Natural killer cell (primary cell): ENCODE measurements at regions not wholly inside any gene's neighbourhood (a gene's known extent, or its start where the extent isn't known, plus 50 kb on each side); places are given as distances from the start of the nearest gene placed in this dataset.

Source experiments
- ATAC-seq, 3 donors: fragments of 150-1000 bp in 2 of 3; fragments of 200-7000 bp in 1 of 3; cut with Tn5 transposase; 1 replicate in 1 of 3; 2 replicates in 2 of 3; pipeline ENCODE4 v1.10.0; 2021; ENCODE audit warnings: mild to moderate bottlenecking in 2 of 3, moderate library complexity in 2 of 3
- DNase-seq, 2 donors: peaks; one replicate each; pipeline versions ENCODE4 v3.0.0 to v3.0.0-alpha.2; 2013 to 2021; ENCODE audit warnings: mixed read lengths in 1 of 2
- H3K27ac ChIP-seq: one replicate; pipeline ENCODE4 v1.5.1; 2013; ENCODE audit warnings: mild to moderate bottlenecking, low read length
- H3K27me3 ChIP-seq: one replicate; pipeline ENCODE4 v1.6.1; 2013; ENCODE audit warnings: low read length; ENCODE audit not compliant: control insufficient read depth, insufficient read depth
- H3K36me3 ChIP-seq: one replicate; pipeline ENCODE4 v1.6.1; 2013; ENCODE audit warnings: low read length; ENCODE audit not compliant: control insufficient read depth, insufficient read depth
- H3K4me1 ChIP-seq: one replicate; pipeline ENCODE4 v1.6.1; 2013; ENCODE audit warnings: low read length; ENCODE audit not compliant: control insufficient read depth, insufficient read depth
- H3K4me3 ChIP-seq: one replicate; pipeline ENCODE4 v1.5.1; 2013; ENCODE audit warnings: low read length
- H3K9me3 ChIP-seq: one replicate; pipeline ENCODE4 v1.6.1; 2013; ENCODE audit warnings: low read length; ENCODE audit not compliant: control insufficient read depth, insufficient read depth
- H3K27ac Mint-ChIP-seq, 2 donors: one replicate each; pipeline ENCODE4 v1.8.0; 2022; ENCODE audit warnings: mild to moderate bottlenecking in 2 of 2, mixed read lengths in 2 of 2, moderate library complexity in 1 of 2
- H3K27me3 Mint-ChIP-seq, 2 donors: one replicate each; pipeline ENCODE4 v1.8.0; 2022; ENCODE audit warnings: low read depth in 2 of 2, mixed read lengths in 2 of 2
- H3K36me3 Mint-ChIP-seq: one replicate; pipeline ENCODE4 v1.8.0; 2022; ENCODE audit warnings: mixed read lengths
- H3K4me1 Mint-ChIP-seq, 2 donors: one replicate each; pipeline ENCODE4 v1.8.0; 2022; ENCODE audit warnings: mixed read lengths in 2 of 2
- H3K4me3 Mint-ChIP-seq: one replicate; pipeline ENCODE4 v1.8.0; 2022; ENCODE audit warnings: mild to moderate bottlenecking, moderate library complexity, mixed read lengths
- H3K9me3 Mint-ChIP-seq, 2 donors: one replicate each; pipeline ENCODE4 v1.8.0; 2022; ENCODE audit warnings: mixed read lengths in 2 of 2
- WGBS: methylation state at CpG from one replicate; pipeline ENCODE4 v1.1.7; 2013; ENCODE audit warnings: missing lambda C conversion rate; ENCODE audit not compliant: insufficient coverage; 5-methylcytosine and 5-hydroxymethylcytosine counted together
- intact Hi-C: fragments of 100-400 bp; cut with micrococcal nuclease; formaldehyde crosslinking; loops from one replicate; pipeline ENCODE4 v1.14.2; 2022
- TF ChIP-seq, protein P1 (sequence below): fragments of 200-600 bp; IDR thresholded peaks from one replicate; pipeline ENCODE4 v1.8.0; 2022; ENCODE audit warnings: antibody characterized with exemption

DNA sequence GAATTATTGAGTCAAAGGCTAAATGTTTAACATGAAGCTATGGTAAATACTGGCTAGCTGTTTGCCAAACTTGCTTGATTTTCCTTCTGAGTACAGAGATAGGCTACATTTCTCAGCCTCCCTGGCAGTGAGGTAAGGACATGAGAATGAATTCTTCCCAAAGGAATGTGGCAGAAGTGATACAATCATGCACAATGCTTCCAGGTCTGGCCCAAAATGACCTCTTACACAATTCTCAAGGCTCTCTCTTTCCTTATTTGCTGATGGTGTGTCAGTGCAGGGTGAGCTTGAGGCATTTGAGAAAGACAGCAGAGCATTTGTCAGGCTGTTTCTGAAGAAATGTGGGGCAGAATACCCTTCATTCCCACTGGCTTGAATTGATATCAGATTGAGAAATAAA lies 95.6 kb upstream of the NABP1 start:
- H3K36me3 ChIP-seq, result no peaks in the 10 kb centered on the region
- H3K27me3 ChIP-seq, result no peaks in the 10 kb centered on the region
- no peaks in the 10 kb centered on the region for H3K4me1 Mint-ChIP-seq
- ATAC-seq, result no peak
- intact Hi-C loops, result no loop called here
- no peaks in the 10 kb centered on the region for H3K9me3 ChIP-seq
- H3K4me3 ChIP-seq, result no peak overlapping the region
- H3K4me1 ChIP-seq, result no peaks in the 10 kb centered on the region
- H3K4me3 Mint-ChIP-seq, result no peak overlapping the region
- no peak for DNase-seq
- H3K36me3 Mint-ChIP-seq, result no peaks in the 10 kb centered on the region
- H3K27me3 Mint-ChIP-seq, result peaks cover 32 to 72% of the 10 kb centered on the region in 2 donors
- H3K27ac Mint-ChIP-seq, result no peak overlapping the region
- no peaks in the 10 kb centered on the region for H3K9me3 Mint-ChIP-seq
- H3K27ac ChIP-seq, result no peak overlapping the region
- TF ChIP-seq, protein P1, sequence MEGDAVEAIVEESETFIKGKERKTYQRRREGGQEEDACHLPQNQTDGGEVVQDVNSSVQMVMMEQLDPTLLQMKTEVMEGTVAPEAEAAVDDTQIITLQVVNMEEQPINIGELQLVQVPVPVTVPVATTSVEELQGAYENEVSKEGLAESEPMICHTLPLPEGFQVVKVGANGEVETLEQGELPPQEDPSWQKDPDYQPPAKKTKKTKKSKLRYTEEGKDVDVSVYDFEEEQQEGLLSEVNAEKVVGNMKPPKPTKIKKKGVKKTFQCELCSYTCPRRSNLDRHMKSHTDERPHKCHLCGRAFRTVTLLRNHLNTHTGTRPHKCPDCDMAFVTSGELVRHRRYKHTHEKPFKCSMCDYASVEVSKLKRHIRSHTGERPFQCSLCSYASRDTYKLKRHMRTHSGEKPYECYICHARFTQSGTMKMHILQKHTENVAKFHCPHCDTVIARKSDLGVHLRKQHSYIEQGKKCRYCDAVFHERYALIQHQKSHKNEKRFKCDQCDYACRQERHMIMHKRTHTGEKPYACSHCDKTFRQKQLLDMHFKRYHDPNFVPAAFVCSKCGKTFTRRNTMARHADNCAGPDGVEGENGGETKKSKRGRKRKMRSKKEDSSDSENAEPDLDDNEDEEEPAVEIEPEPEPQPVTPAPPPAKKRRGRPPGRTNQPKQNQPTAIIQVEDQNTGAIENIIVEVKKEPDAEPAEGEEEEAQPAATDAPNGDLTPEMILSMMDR, result no peak

DNA sequence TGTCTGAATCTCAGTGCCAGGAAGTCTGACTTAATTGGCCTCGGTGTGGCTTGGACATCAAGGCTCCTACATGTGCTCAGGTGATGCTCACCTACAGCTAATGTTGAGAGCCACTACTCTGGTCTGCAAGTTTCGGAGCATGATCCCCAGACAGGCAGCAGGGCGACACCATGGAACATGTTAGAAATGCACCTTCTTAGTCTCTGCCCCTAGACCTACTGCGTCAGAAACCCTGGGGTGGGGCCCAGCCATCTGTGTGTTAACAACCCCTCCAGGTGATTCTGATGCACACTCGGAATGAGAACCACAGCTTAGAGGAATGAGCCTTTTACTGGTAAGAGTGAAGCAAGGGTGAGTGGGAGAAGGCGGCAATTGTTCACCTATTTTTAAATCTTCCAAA lies 86.9 kb upstream of the NABP1 start:
- H3K27me3 Mint-ChIP-seq, result peaks cover 12 to 13% of the 10 kb centered on the region in 2 donors
- TF ChIP-seq, protein P1, result no peak
- no peak overlapping the region for H3K4me3 Mint-ChIP-seq
- DNase-seq (no peak), ATAC-seq (no peak)
- no peaks in the 10 kb centered on the region for H3K4me1 Mint-ChIP-seq
- intact Hi-C loops, result no loop called here
- Histone ChIP-seq H3K9me3 (peaks cover 5% of the 10 kb centered on the region), H3K27ac (no peak overlapping the region), H3K4me1 (no peaks in the 10 kb centered on the region), H3K27me3 (no peaks in the 10 kb centered on the region), H3K4me3 (no peak overlapping the region), H3K36me3 (no peaks in the 10 kb centered on the region)
- WGBS, result 92% methylated on average over 5 of the region's 6 CpGs
- no peaks in the 10 kb centered on the region for H3K9me3 Mint-ChIP-seq
- H3K27ac Mint-ChIP-seq, result no peak overlapping the region
- H3K36me3 Mint-ChIP-seq, result no peaks in the 10 kb centered on the region

DNA sequence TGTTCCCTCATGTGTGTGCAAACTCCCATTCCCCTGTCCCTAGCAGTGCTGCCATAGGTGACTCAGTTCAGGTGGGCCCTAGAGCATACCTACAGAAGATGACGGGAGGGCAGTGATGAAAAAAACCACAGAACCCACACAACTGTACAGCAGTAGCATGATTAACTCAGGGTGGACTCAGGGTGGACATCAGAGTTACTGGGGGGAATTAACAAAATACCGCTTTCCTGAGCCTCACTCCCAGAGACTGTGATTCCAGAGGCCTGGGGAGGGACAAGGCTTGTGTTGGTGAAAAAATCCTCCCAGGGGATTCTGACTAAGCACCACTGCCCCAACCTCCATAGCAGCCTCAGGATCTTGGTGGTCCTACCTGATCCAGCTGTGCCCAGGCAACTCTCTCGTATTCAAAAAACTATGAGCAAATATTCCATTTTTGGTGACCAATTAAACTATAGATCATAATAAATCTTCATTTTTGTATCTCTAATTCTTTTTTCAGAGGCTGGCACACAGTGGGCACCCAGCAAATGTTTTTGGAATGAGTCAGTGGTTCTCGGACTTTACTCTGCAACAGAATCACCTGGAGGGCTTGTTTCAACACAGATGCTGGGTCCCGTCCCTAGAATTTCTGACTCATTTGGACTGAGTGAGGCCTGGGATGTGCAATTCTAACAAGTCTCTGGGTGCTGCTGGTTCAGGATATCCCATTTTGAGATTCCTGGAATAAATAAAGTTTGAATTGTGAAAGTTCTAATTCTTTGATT lies 84.1 kb upstream of the NABP1 start:
- Histone ChIP-seq H3K36me3 (no peaks in the 10 kb centered on the region), H3K27me3 (no peaks in the 10 kb centered on the region), H3K4me1 (no peaks in the 10 kb centered on the region), H3K27ac (no peak overlapping the region), H3K9me3 (peaks cover 5% of the 10 kb centered on the region), H3K4me3 (no peak overlapping the region)
- Mint-ChIP-seq H3K4me3 (no peak overlapping the region), H3K4me1 (no peaks in the 10 kb centered on the region), H3K36me3 (no peaks in the 10 kb centered on the region), H3K27me3 (peaks cover 12 to 18% of the 10 kb centered on the region in 2 donors), H3K9me3 (no peaks in the 10 kb centered on the region), H3K27ac (no peak overlapping the region)
- TF ChIP-seq, protein P1, result no peak
- intact Hi-C loops, result no loop called here
- no peak for DNase-seq
- WGBS, result 63% methylated on average over 5 of the region's 5 CpGs
- no peak for ATAC-seq
